ENCODE measurements at regions not wholly inside any gene's neighbourhood (a gene's known extent, or its start where the extent isn't known, plus 50 kb on each side); places are given as distances from the start of the nearest gene placed in this dataset.
"Not testable (repeated sequence)": the region's sequence is repeated elsewhere in the genome, so short reads cannot be mapped to it uniquely, and the experiment has no call there.

GRCh38 chr13:71303144-71303543 is 563.9 kb downstream of the DACH1 start:
- Histone ChIP-seq H3K9ac (ENCODE audit: low read length) (no peak overlapping the region), H3K9me3 (ENCODE audit: control insufficient read depth, low read length) (no peaks in the 10 kb centered on the region), H3K4me1 (ENCODE audit: control insufficient read depth, insufficient read depth, low read length) (peaks cover 3% of the 10 kb centered on the region), H3K36me3 (ENCODE audit: control insufficient read depth, insufficient read depth, low read length, severe bottlenecking) (no peaks in the 10 kb centered on the region), H3K4me3 (ENCODE audit: low read length) (no peak overlapping the region), H3K27me3 (replicated peaks; ENCODE audit: control insufficient read depth, insufficient read depth, low read length) (no peaks in the 10 kb centered on the region)
- DNase-seq (ENCODE audit: low read depth): no peak

GRCh38 chr13:71300602-71301001 is 566.4 kb downstream of the DACH1 start:
- H3K4me3 ChIP-seq (ENCODE audit: low read length): no peak overlapping the region
- H3K27me3 ChIP-seq (replicated peaks; ENCODE audit: control insufficient read depth, insufficient read depth, low read length): no peaks in the 10 kb centered on the region
- no peak overlapping the region for H3K9ac ChIP-seq (ENCODE audit: low read length)
- H3K36me3 ChIP-seq (ENCODE audit: control insufficient read depth, insufficient read depth, low read length, severe bottlenecking): no peaks in the 10 kb centered on the region
- no peak for DNase-seq (ENCODE audit: low read depth)
- no peaks in the 10 kb centered on the region for H3K9me3 ChIP-seq (ENCODE audit: control insufficient read depth, low read length)
- H3K4me1 ChIP-seq (ENCODE audit: control insufficient read depth, insufficient read depth, low read length): peaks cover 3% of the 10 kb centered on the region

- Histone ChIP-seq H3K9ac (ENCODE audit: low read length) (no peak overlapping the region), H3K9me3 (ENCODE audit: control insufficient read depth, low read length) (no peaks in the 10 kb centered on the region), H3K4me1 (ENCODE audit: control insufficient read depth, insufficient read depth, low read length) (no peaks in the 10 kb centered on the region), H3K36me3 (ENCODE audit: control insufficient read depth, insufficient read depth, low read length, severe bottlenecking) (no peaks in the 10 kb centered on the region), H3K27me3 (replicated peaks; ENCODE audit: control insufficient read depth, insufficient read depth, low read length) (peaks cover 4% of the 10 kb centered on the region), H3K4me3 (ENCODE audit: low read length) (peak overlapping the region; percentile 85)
- DNase-seq (ENCODE audit: low read depth): no peak
Observed at GRCh38 chr13:71291842-71292146, 575.2 kb downstream of the DACH1 start.

- H3K27me3 ChIP-seq (replicated peaks; ENCODE audit: control insufficient read depth, insufficient read depth, low read length): peaks cover 4% of the 10 kb centered on the region
- H3K4me3 ChIP-seq (ENCODE audit: low read length): peak overlapping the region; percentile 85
- peak; percentile 3 for DNase-seq (ENCODE audit: low read depth)
- H3K9ac ChIP-seq (ENCODE audit: low read length): peak overlapping the region; percentile 64
- no peaks in the 10 kb centered on the region for H3K36me3 ChIP-seq (ENCODE audit: control insufficient read depth, insufficient read depth, low read length, severe bottlenecking)
- H3K4me1 ChIP-seq (ENCODE audit: control insufficient read depth, insufficient read depth, low read length): no peaks in the 10 kb centered on the region
- no peaks in the 10 kb centered on the region for H3K9me3 ChIP-seq (ENCODE audit: control insufficient read depth, low read length)
Observed at GRCh38 chr13:71290963-71291841, 575.8 kb downstream of the DACH1 start.

- not testable (repeated sequence) for H3K27me3 ChIP-seq (replicated peaks; ENCODE audit: control insufficient read depth, insufficient read depth, low read length); H3K4me3 ChIP-seq (ENCODE audit: low read length); H3K36me3 ChIP-seq (ENCODE audit: control insufficient read depth, insufficient read depth, low read length, severe bottlenecking); H3K9me3 ChIP-seq (ENCODE audit: control insufficient read depth, low read length); H3K9ac ChIP-seq (ENCODE audit: low read length); DNase-seq (ENCODE audit: low read depth); H3K4me1 ChIP-seq (ENCODE audit: control insufficient read depth, insufficient read depth, low read length)
Observed at GRCh38 chr13:71289980-71290379, 577.0 kb downstream of the DACH1 start.

- DNase-seq (ENCODE audit: low read depth): no peak
- Histone ChIP-seq H3K36me3 (ENCODE audit: control insufficient read depth, insufficient read depth, low read length, severe bottlenecking) (no peaks in the 10 kb centered on the region), H3K9ac (ENCODE audit: low read length) (no peak overlapping the region), H3K4me3 (ENCODE audit: low read length) (no peak overlapping the region), H3K4me1 (ENCODE audit: control insufficient read depth, insufficient read depth, low read length) (no peaks in the 10 kb centered on the region), H3K27me3 (replicated peaks; ENCODE audit: control insufficient read depth, insufficient read depth, low read length) (peaks cover 4% of the 10 kb centered on the region), H3K9me3 (ENCODE audit: control insufficient read depth, low read length) (no peaks in the 10 kb centered on the region)
Observed at GRCh38 chr13:71285700-71286099, 581.3 kb downstream of the DACH1 start.

- H3K9ac ChIP-seq (ENCODE audit: low read length): no peak overlapping the region
- H3K27me3 ChIP-seq (replicated peaks; ENCODE audit: control insufficient read depth, insufficient read depth, low read length): no peaks in the 10 kb centered on the region
- no peaks in the 10 kb centered on the region for H3K4me1 ChIP-seq (ENCODE audit: control insufficient read depth, insufficient read depth, low read length)
- H3K4me3 ChIP-seq (ENCODE audit: low read length): no peak overlapping the region
- no peaks in the 10 kb centered on the region for H3K36me3 ChIP-seq (ENCODE audit: control insufficient read depth, insufficient read depth, low read length, severe bottlenecking)
- H3K9me3 ChIP-seq (ENCODE audit: control insufficient read depth, low read length): no peaks in the 10 kb centered on the region
- no peak for DNase-seq (ENCODE audit: low read depth)
Observed at GRCh38 chr13:71278512-71278911, 588.5 kb downstream of the DACH1 start.

GRCh38 chr13:71274923-71275608 is 591.9 kb downstream of the DACH1 start:
- H3K4me3 ChIP-seq (ENCODE audit: low read length): no peak overlapping the region
- no peaks in the 10 kb centered on the region for H3K4me1 ChIP-seq (ENCODE audit: control insufficient read depth, insufficient read depth, low read length)
- H3K9ac ChIP-seq (ENCODE audit: low read length): no peak overlapping the region
- no peak for DNase-seq (ENCODE audit: low read depth)
- no peaks in the 10 kb centered on the region for H3K27me3 ChIP-seq (replicated peaks; ENCODE audit: control insufficient read depth, insufficient read depth, low read length)
- H3K36me3 ChIP-seq (ENCODE audit: control insufficient read depth, insufficient read depth, low read length, severe bottlenecking): no peaks in the 10 kb centered on the region
- no peaks in the 10 kb centered on the region for H3K9me3 ChIP-seq (ENCODE audit: control insufficient read depth, low read length)

- Histone ChIP-seq H3K4me1 (ENCODE audit: control insufficient read depth, insufficient read depth, low read length) (no peaks in the 10 kb centered on the region), H3K27me3 (replicated peaks; ENCODE audit: control insufficient read depth, insufficient read depth, low read length) (no peaks in the 10 kb centered on the region), H3K36me3 (ENCODE audit: control insufficient read depth, insufficient read depth, low read length, severe bottlenecking) (no peaks in the 10 kb centered on the region), H3K9ac (ENCODE audit: low read length) (no peak overlapping the region), H3K9me3 (ENCODE audit: control insufficient read depth, low read length) (no peaks in the 10 kb centered on the region), H3K4me3 (ENCODE audit: low read length) (no peak overlapping the region)
- DNase-seq (ENCODE audit: low read depth): no peak
Observed at GRCh38 chr13:71261256-71261655, 605.7 kb downstream of the DACH1 start.

- no peaks in the 10 kb centered on the region for H3K4me1 ChIP-seq (ENCODE audit: control insufficient read depth, insufficient read depth, low read length)
- H3K9me3 ChIP-seq (ENCODE audit: control insufficient read depth, low read length): no peaks in the 10 kb centered on the region
- no peaks in the 10 kb centered on the region for H3K27me3 ChIP-seq (replicated peaks; ENCODE audit: control insufficient read depth, insufficient read depth, low read length)
- no peak for DNase-seq (ENCODE audit: low read depth)
- H3K4me3 ChIP-seq (ENCODE audit: low read length): no peak overlapping the region
- H3K36me3 ChIP-seq (ENCODE audit: control insufficient read depth, insufficient read depth, low read length, severe bottlenecking): no peaks in the 10 kb centered on the region
- no peak overlapping the region for H3K9ac ChIP-seq (ENCODE audit: low read length)
Observed at GRCh38 chr13:71260246-71260645, 606.8 kb downstream of the DACH1 start.

GRCh38 chr13:71255633-71256032 is 611.4 kb downstream of the DACH1 start:
- H3K36me3 ChIP-seq (ENCODE audit: control insufficient read depth, insufficient read depth, low read length, severe bottlenecking): no peaks in the 10 kb centered on the region
- no peak overlapping the region for H3K4me3 ChIP-seq (ENCODE audit: low read length)
- no peak for DNase-seq (ENCODE audit: low read depth)
- H3K9ac ChIP-seq (ENCODE audit: low read length): no peak overlapping the region
- peaks cover 3% of the 10 kb centered on the region for H3K4me1 ChIP-seq (ENCODE audit: control insufficient read depth, insufficient read depth, low read length)
- H3K9me3 ChIP-seq (ENCODE audit: control insufficient read depth, low read length): no peaks in the 10 kb centered on the region
- H3K27me3 ChIP-seq (replicated peaks; ENCODE audit: control insufficient read depth, insufficient read depth, low read length): no peaks in the 10 kb centered on the region

All from adipocyte (in vitro differentiated cells).